Natural killer cell (primary cell): ENCODE measurements at regions not wholly inside any gene's neighbourhood (a gene's known extent, or its start where the extent isn't known, plus 50 kb on each side); places are given as distances from the start of the nearest gene placed in this dataset.

Experiments
- ATAC-seq, 3 donors: fragments of 150-1000 bp in 2 of 3; fragments of 200-7000 bp in 1 of 3; cut with Tn5 transposase; 1 replicate in 1 of 3; 2 replicates in 2 of 3; pipeline ENCODE4 v1.10.0; 2021; ENCODE audit warnings: mild to moderate bottlenecking in 2 of 3, moderate library complexity in 2 of 3
- DNase-seq, 2 donors: peaks; one replicate each; pipeline versions ENCODE4 v3.0.0 to v3.0.0-alpha.2; 2013 to 2021; ENCODE audit warnings: mixed read lengths in 1 of 2
- H3K27ac ChIP-seq: one replicate; pipeline ENCODE4 v1.5.1; 2013; ENCODE audit warnings: mild to moderate bottlenecking, low read length
- H3K27me3 ChIP-seq: one replicate; pipeline ENCODE4 v1.6.1; 2013; ENCODE audit warnings: low read length; ENCODE audit not compliant: control insufficient read depth, insufficient read depth
- H3K36me3 ChIP-seq: one replicate; pipeline ENCODE4 v1.6.1; 2013; ENCODE audit warnings: low read length; ENCODE audit not compliant: control insufficient read depth, insufficient read depth
- H3K4me1 ChIP-seq: one replicate; pipeline ENCODE4 v1.6.1; 2013; ENCODE audit warnings: low read length; ENCODE audit not compliant: control insufficient read depth, insufficient read depth
- H3K4me3 ChIP-seq: one replicate; pipeline ENCODE4 v1.5.1; 2013; ENCODE audit warnings: low read length
- H3K9me3 ChIP-seq: one replicate; pipeline ENCODE4 v1.6.1; 2013; ENCODE audit warnings: low read length; ENCODE audit not compliant: control insufficient read depth, insufficient read depth
- H3K27ac Mint-ChIP-seq, 2 donors: one replicate each; pipeline ENCODE4 v1.8.0; 2022; ENCODE audit warnings: mild to moderate bottlenecking in 2 of 2, mixed read lengths in 2 of 2, moderate library complexity in 1 of 2
- H3K27me3 Mint-ChIP-seq, 2 donors: one replicate each; pipeline ENCODE4 v1.8.0; 2022; ENCODE audit warnings: low read depth in 2 of 2, mixed read lengths in 2 of 2
- H3K36me3 Mint-ChIP-seq: one replicate; pipeline ENCODE4 v1.8.0; 2022; ENCODE audit warnings: mixed read lengths
- H3K4me1 Mint-ChIP-seq, 2 donors: one replicate each; pipeline ENCODE4 v1.8.0; 2022; ENCODE audit warnings: mixed read lengths in 2 of 2
- H3K4me3 Mint-ChIP-seq: one replicate; pipeline ENCODE4 v1.8.0; 2022; ENCODE audit warnings: mild to moderate bottlenecking, moderate library complexity, mixed read lengths
- H3K9me3 Mint-ChIP-seq, 2 donors: one replicate each; pipeline ENCODE4 v1.8.0; 2022; ENCODE audit warnings: mixed read lengths in 2 of 2
- CTCF ChIP-seq: fragments of 200-600 bp; IDR thresholded peaks from one replicate; pipeline ENCODE4 v1.8.0; 2022; ENCODE audit warnings: antibody characterized with exemption
- WGBS: methylation state at CpG from one replicate; pipeline ENCODE4 v1.1.7; 2013; ENCODE audit warnings: missing lambda C conversion rate; ENCODE audit not compliant: insufficient coverage; 5-methylcytosine and 5-hydroxymethylcytosine counted together
- intact Hi-C: fragments of 100-400 bp; cut with micrococcal nuclease; formaldehyde crosslinking; loops from one replicate; pipeline ENCODE4 v1.14.2; 2022

GRCh38 chr3:178289544-178290160 is 246.6 kb upstream of the KCNMB2 start:
- H3K4me3 ChIP-seq = no peak overlapping the region
- intact Hi-C loops = no loop called here
- H3K27me3 ChIP-seq = no peaks in the 10 kb centered on the region
- no peak overlapping the region for H3K27ac ChIP-seq
- Mint-ChIP-seq H3K36me3 (no peaks in the 10 kb centered on the region), H3K4me3 (no peak overlapping the region), H3K27me3 (peaks cover 0 to 9% of the 10 kb centered on the region in 2 donors), H3K4me1 (peaks cover 0 to 5% of the 10 kb centered on the region in 2 donors), H3K27ac (no peak overlapping the region), H3K9me3 (peaks cover 0 to 3% of the 10 kb centered on the region in 2 donors)
- DNase-seq (no peak), ATAC-seq (no peak)
- H3K4me1 ChIP-seq = no peaks in the 10 kb centered on the region
- no peak for TF ChIP-seq CTCF
- H3K36me3 ChIP-seq = no peaks in the 10 kb centered on the region
- 10% methylated on average over 6 of the region's 6 CpGs for WGBS
- H3K9me3 ChIP-seq = no peaks in the 10 kb centered on the region

- intact Hi-C loops = no loop called here
- no peaks in the 10 kb centered on the region for H3K4me1 ChIP-seq
- no peak for ATAC-seq
- Mint-ChIP-seq H3K36me3 (no peaks in the 10 kb centered on the region), H3K4me1 (peaks cover 0 to 5% of the 10 kb centered on the region in 2 donors), H3K27ac (no peak overlapping the region), H3K27me3 (peaks cover 0 to 4% of the 10 kb centered on the region in 2 donors), H3K9me3 (peaks cover 0 to 3% of the 10 kb centered on the region in 2 donors), H3K4me3 (no peak overlapping the region)
- no peak for DNase-seq
- no peak overlapping the region for H3K4me3 ChIP-seq
- no peak overlapping the region for H3K27ac ChIP-seq
- TF ChIP-seq CTCF = no peak
- WGBS = 94% methylated on average over 2 of the region's 7 CpGs
- H3K27me3 ChIP-seq = no peaks in the 10 kb centered on the region
- no peaks in the 10 kb centered on the region for H3K9me3 ChIP-seq
- H3K36me3 ChIP-seq = no peaks in the 10 kb centered on the region
Measured at GRCh38 chr3:178291574-178292370, 244.5 kb upstream of the KCNMB2 start.

- Mint-ChIP-seq H3K27me3 (peaks cover 0 to 6% of the 10 kb centered on the region in 2 donors), H3K27ac (no peak overlapping the region), H3K4me1 (no peaks in the 10 kb centered on the region), H3K9me3 (no peaks in the 10 kb centered on the region), H3K36me3 (no peaks in the 10 kb centered on the region), H3K4me3 (no peak overlapping the region)
- WGBS = 95% methylated on average over 1 of the region's 2 CpGs
- Histone ChIP-seq H3K4me1 (no peaks in the 10 kb centered on the region), H3K27ac (no peak overlapping the region), H3K27me3 (peaks cover 2% of the 10 kb centered on the region), H3K36me3 (no peaks in the 10 kb centered on the region), H3K4me3 (no peak overlapping the region), H3K9me3 (no peaks in the 10 kb centered on the region)
- DNase-seq (no peak), ATAC-seq (no peak)
- intact Hi-C loops = no loop called here
- no peak for TF ChIP-seq CTCF
Measured at GRCh38 chr3:178295292-178295912, 240.8 kb upstream of the KCNMB2 start.
